GM06990 (cell line): ENCODE measurements at regions not wholly inside any gene's neighbourhood (a gene's known extent, or its start where the extent isn't known, plus 50 kb on each side); places are given as distances from the start of the nearest gene placed in this dataset.

ENCODE experiments used
- DNase-seq: peaks from one replicate; pipeline ENCODE4 v3.0.0-alpha.2; 2011; ENCODE audit not compliant: insufficient read length; ENCODE audit errors: extremely low read depth
- H3K27me3 ChIP-seq: replicated peaks from 2 replicates; pipeline ENCODE4 v1.6.0; 2011; ENCODE audit warnings: low read length; ENCODE audit not compliant: control insufficient read depth, insufficient read depth
- H3K36me3 ChIP-seq: 2 replicates; pipeline ENCODE4 v1.5.1; 2011; ENCODE audit warnings: low read length; ENCODE audit not compliant: control insufficient read depth, insufficient read depth
- H3K4me3 ChIP-seq: replicated peaks from 2 replicates; pipeline ENCODE4 v1.5.1; 2011; ENCODE audit warnings: low read depth, mild to moderate bottlenecking, control low read depth, low read length
- TF ChIP-seq, protein P1 (sequence below): IDR thresholded peaks from 2 replicates; pipeline ENCODE4 v1.5.1; 2011; ENCODE audit warnings: low read length, control low read depth, mild to moderate bottlenecking, inconsistent platforms; ENCODE audit not compliant: insufficient read depth, poor library complexity, severe bottlenecking

DNA sequence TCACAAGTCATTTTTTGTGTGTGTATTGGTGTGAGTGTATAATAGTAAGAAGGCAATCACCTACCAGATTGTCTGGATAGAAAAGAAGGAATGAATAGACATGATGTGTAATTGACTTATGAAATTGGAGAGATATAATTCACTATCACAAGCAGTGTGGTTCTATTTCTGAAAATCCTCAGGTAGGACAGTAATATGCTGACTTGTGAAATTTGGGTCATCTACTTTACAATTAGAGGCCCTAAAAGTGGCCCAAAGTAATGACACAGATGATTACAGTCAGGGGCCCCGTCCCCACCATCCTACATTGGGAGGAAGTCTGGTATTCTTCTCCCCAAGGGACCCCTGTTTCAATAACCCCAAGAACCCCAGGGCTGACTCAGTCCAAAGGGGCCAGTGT lies 73.6 kb upstream of the SELENOK start:
- TF ChIP-seq, protein P1, sequence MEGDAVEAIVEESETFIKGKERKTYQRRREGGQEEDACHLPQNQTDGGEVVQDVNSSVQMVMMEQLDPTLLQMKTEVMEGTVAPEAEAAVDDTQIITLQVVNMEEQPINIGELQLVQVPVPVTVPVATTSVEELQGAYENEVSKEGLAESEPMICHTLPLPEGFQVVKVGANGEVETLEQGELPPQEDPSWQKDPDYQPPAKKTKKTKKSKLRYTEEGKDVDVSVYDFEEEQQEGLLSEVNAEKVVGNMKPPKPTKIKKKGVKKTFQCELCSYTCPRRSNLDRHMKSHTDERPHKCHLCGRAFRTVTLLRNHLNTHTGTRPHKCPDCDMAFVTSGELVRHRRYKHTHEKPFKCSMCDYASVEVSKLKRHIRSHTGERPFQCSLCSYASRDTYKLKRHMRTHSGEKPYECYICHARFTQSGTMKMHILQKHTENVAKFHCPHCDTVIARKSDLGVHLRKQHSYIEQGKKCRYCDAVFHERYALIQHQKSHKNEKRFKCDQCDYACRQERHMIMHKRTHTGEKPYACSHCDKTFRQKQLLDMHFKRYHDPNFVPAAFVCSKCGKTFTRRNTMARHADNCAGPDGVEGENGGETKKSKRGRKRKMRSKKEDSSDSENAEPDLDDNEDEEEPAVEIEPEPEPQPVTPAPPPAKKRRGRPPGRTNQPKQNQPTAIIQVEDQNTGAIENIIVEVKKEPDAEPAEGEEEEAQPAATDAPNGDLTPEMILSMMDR: no peak
- no peak for DNase-seq

DNA sequence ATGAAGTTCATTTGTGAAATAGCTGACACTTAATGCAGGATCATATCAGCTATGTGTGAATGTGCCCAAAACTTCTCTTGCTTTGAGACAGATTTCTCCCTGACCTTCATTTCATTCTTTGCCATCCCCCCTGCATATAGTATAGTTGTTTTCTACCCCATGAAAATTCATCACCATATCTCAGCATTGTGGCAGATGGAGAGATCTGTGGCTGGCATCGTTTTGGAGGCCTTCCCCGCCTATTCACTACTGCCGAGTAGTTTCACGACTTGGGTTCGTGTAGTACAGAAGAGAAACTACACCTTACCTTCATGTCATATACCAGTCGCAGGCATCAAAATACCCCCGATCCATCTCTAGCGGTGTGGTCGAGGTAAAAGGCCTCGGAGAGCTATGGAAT lies 66.2 kb upstream of the SELENOK start:
- DNase-seq: no peak
- no peak overlapping the region for H3K4me3 ChIP-seq
- TF ChIP-seq, protein P1: no peak
- H3K27me3 ChIP-seq: no peaks in the 10 kb centered on the region; the same call in 1 of the 2 replicates
- H3K36me3 ChIP-seq: no peaks in the 10 kb centered on the region

More for the DNA sequence above, 73.6 kb upstream of the SELENOK start:
- no peaks in the 10 kb centered on the region for H3K36me3 ChIP-seq
- no peak overlapping the region for H3K4me3 ChIP-seq
- H3K27me3 ChIP-seq: no peaks in the 10 kb centered on the region

DNA sequence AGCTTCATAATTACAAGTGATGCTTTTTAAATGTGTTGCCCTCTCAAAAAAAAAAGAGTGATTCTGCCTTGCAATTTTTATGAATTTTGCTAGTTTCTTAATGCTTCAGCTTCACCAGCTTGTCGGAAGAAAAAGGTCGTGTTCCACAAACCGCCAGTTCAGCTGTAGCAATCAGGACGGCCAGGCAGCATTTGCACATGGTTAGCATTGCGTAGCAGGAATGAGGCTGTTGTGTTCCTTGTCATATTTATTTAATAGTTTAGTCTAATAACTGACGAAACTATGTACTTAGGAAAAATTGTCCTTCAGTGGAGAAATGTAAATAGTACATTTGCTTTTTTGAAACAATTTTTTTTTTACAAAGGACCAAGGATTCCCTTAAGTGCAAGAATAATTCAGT lies 64.9 kb upstream of the SELENOK start:
- Histone ChIP-seq H3K36me3 (no peaks in the 10 kb centered on the region), H3K27me3 (no peaks in the 10 kb centered on the region; the same call in 1 of the 2 replicates), H3K4me3 (no peak overlapping the region)
- TF ChIP-seq, protein P1: no peak
- DNase-seq: no peak

DNA sequence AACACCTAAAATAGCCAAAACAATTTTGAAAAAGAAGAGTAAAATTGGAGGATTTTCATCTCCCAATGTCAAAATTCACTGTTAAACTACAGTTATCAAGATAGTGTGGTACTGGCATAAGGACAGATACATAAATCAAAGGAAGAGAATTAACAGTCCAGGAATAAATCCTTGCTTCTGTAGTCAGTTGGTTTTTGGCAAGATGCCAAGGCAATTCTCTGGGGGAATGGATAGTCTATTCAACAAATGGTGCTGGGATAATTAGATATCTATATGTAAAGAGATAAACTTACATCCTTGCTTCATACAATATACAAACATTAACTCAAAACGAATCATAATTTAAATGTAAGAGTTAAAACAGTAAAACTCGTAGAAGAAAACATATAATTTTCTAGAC lies 57.9 kb upstream of the SELENOK start:
- DNase-seq: no peak
- no peaks in the 10 kb centered on the region for H3K27me3 ChIP-seq
- no peak overlapping the region for H3K4me3 ChIP-seq
- no peaks in the 10 kb centered on the region for H3K36me3 ChIP-seq
- TF ChIP-seq, protein P1: no peak

DNA sequence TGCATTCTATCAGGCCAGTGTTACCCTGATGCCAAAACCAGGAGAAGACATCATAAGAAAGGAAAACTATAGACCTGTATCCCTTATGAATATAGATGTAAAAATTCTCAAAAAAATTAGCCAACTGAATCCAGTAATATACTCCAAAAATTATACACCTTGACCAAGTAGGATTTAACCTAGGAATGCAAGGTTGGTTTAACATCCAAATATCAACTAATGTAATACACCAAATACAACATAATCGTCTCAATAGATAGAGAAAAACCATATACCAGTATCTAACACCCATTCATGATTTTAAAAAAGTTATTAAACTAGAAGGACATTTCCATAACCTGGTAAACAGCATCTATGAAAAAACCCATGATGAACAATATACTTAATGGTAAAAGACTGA lies 56.5 kb upstream of the SELENOK start:
- Histone ChIP-seq H3K36me3 (no peaks in the 10 kb centered on the region), H3K4me3 (no peak overlapping the region), H3K27me3 (no peaks in the 10 kb centered on the region; the same call in 1 of the 2 replicates)
- TF ChIP-seq, protein P1: no peak
- DNase-seq: no peak

DNA sequence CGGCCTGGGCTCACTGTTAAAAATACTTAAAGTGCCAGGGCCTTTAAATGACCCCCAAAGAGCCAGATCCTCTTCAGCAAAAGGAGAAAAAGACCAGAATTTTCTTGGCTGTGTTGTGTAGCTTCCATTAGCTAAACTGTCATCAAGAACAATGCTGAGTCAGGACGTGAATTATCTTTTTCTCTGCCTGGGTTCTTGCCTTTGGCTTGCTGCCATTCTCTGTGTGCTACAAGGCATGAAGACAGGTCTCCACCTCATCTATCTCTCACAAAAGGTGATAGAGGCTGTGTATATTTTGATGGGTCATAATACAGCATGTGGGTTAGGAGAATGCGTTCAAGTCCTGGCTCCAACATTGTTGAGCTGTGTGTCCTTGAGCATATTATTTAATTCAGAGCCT lies 52.4 kb upstream of the SELENOK start:
- no peak overlapping the region for H3K4me3 ChIP-seq
- H3K36me3 ChIP-seq: no peaks in the 10 kb centered on the region
- no peaks in the 10 kb centered on the region; the same call in 1 of the 2 replicates for H3K27me3 ChIP-seq
- TF ChIP-seq, protein P1: no peak
- DNase-seq: no peak
